ENCODE measurements at regions not wholly inside any gene's neighbourhood (a gene's known extent, or its start where the extent isn't known, plus 50 kb on each side); places are given as distances from the start of the nearest gene placed in this dataset.

- Histone ChIP-seq H3K36me3 (ENCODE audit: control insufficient read depth in 2 of 2, insufficient read depth in 1 of 2, low read length in 2 of 2) (no peaks in the 10 kb centered on the region), H3K4me3 (ENCODE audit: low read depth, low read length) (no peak overlapping the region), H3K27ac (ENCODE audit: extremely low read depth, low read depth, low read length) (no peak overlapping the region), H3K9me3 (ENCODE audit: control insufficient read depth, insufficient read depth, low read depth, low read length) (no peaks in the 10 kb centered on the region), H3K4me1 (ENCODE audit: control insufficient read depth, insufficient read depth, low read length) (no peaks in the 10 kb centered on the region)
- ChIA-PET POLR2A (no interaction called here), CTCF (interaction anchor here (0.6 kb wide), 1 partner anchor 922 kb away, joined by 3 read pairs; no protein-coding TSS in a partner anchor)
- TF ChIP-seq ZNF148 (tag by site-specific recombination; IDR thresholded peaks at IDR 0.05; ENCODE audit: borderline replicate concordance) (no peak), ZNF221 (tag by site-specific recombination; IDR thresholded peaks at IDR 0.05; ENCODE audit: borderline replicate concordance) (no peak), ZNF362 (tag by site-specific recombination; IDR thresholded peaks at IDR 0.05) (no peak), MEIS1 (CRISPR knock-in tag; IDR thresholded peaks at IDR 0.05; ENCODE audit: borderline replicate concordance) (no peak), SP2 (tag by site-specific recombination; IDR thresholded peaks at IDR 0.05) (no peak), ZFP37 (tag by site-specific recombination; IDR thresholded peaks at IDR 0.05) (no peak), GFI1B (tag by site-specific recombination; IDR thresholded peaks at IDR 0.05) (no peak), SALL2 (tag by site-specific recombination; IDR thresholded peaks at IDR 0.05; ENCODE audit: borderline replicate concordance) (no peak), ZNF843 (tag by site-specific recombination; IDR thresholded peaks at IDR 0.05) (no peak), ZNF350 (tag by site-specific recombination; IDR thresholded peaks at IDR 0.05) (no peak), SP7 (tag by site-specific recombination; IDR thresholded peaks at IDR 0.05) (no peak), ZNF132 (tag by site-specific recombination; IDR thresholded peaks at IDR 0.05; ENCODE audit: borderline replicate concordance) (no peak), ZNF658 (tag by site-specific recombination; IDR thresholded peaks at IDR 0.05) (no peak), ZNF335 (tag by site-specific recombination; conservative IDR thresholded peaks at IDR 0.05) (no peak), ZNF600 (tag by site-specific recombination; IDR thresholded peaks at IDR 0.05) (no peak), TCF7L2 (IDR thresholded peaks at IDR 0.05; ENCODE audit: borderline replicate concordance, low read depth, low read length) (no peak), ZNF175 (tag by site-specific recombination; IDR thresholded peaks at IDR 0.05) (no peak)
- TF ChIP-seq, protein P1, sequence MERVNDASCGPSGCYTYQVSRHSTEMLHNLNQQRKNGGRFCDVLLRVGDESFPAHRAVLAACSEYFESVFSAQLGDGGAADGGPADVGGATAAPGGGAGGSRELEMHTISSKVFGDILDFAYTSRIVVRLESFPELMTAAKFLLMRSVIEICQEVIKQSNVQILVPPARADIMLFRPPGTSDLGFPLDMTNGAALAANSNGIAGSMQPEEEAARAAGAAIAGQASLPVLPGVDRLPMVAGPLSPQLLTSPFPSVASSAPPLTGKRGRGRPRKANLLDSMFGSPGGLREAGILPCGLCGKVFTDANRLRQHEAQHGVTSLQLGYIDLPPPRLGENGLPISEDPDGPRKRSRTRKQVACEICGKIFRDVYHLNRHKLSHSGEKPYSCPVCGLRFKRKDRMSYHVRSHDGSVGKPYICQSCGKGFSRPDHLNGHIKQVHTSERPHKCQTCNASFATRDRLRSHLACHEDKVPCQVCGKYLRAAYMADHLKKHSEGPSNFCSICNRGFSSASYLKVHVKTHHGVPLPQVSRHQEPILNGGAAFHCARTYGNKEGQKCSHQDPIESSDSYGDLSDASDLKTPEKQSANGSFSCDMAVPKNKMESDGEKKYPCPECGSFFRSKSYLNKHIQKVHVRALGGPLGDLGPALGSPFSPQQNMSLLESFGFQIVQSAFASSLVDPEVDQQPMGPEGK (tag by site-specific recombination; IDR thresholded peaks at IDR 0.05), result no peak
These were observed 150.2 kb downstream of the SNX19 start for GRCh38 chr11:130765951-130766649.

GRCh38 chr11:130766650-130767565 lies 149.4 kb downstream of the SNX19 start:
- H3K4me3 ChIP-seq (ENCODE audit: low read depth, low read length), result no peak overlapping the region
- H3K4me1 ChIP-seq (ENCODE audit: control insufficient read depth, insufficient read depth, low read length), result no peaks in the 10 kb centered on the region
- H3K27ac ChIP-seq (ENCODE audit: extremely low read depth, low read depth, low read length), result no peak overlapping the region
- TF ChIP-seq MEIS1 (CRISPR knock-in tag; IDR thresholded peaks at IDR 0.05; ENCODE audit: borderline replicate concordance) (no peak), ZNF239 (tag by site-specific recombination; IDR thresholded peaks at IDR 0.05) (no peak), ZNF776 (tag by site-specific recombination; IDR thresholded peaks at IDR 0.05; ENCODE audit: borderline replicate concordance) (no peak), GLIS1 (tag by site-specific recombination; IDR thresholded peaks at IDR 0.05) (no peak)
- TF ChIP-seq, protein P2, sequence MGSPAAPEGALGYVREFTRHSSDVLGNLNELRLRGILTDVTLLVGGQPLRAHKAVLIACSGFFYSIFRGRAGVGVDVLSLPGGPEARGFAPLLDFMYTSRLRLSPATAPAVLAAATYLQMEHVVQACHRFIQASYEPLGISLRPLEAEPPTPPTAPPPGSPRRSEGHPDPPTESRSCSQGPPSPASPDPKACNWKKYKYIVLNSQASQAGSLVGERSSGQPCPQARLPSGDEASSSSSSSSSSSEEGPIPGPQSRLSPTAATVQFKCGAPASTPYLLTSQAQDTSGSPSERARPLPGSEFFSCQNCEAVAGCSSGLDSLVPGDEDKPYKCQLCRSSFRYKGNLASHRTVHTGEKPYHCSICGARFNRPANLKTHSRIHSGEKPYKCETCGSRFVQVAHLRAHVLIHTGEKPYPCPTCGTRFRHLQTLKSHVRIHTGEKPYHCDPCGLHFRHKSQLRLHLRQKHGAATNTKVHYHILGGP (tag by site-specific recombination; IDR thresholded peaks at IDR 0.05), result no peak
- TF ChIP-seq, protein P3, sequence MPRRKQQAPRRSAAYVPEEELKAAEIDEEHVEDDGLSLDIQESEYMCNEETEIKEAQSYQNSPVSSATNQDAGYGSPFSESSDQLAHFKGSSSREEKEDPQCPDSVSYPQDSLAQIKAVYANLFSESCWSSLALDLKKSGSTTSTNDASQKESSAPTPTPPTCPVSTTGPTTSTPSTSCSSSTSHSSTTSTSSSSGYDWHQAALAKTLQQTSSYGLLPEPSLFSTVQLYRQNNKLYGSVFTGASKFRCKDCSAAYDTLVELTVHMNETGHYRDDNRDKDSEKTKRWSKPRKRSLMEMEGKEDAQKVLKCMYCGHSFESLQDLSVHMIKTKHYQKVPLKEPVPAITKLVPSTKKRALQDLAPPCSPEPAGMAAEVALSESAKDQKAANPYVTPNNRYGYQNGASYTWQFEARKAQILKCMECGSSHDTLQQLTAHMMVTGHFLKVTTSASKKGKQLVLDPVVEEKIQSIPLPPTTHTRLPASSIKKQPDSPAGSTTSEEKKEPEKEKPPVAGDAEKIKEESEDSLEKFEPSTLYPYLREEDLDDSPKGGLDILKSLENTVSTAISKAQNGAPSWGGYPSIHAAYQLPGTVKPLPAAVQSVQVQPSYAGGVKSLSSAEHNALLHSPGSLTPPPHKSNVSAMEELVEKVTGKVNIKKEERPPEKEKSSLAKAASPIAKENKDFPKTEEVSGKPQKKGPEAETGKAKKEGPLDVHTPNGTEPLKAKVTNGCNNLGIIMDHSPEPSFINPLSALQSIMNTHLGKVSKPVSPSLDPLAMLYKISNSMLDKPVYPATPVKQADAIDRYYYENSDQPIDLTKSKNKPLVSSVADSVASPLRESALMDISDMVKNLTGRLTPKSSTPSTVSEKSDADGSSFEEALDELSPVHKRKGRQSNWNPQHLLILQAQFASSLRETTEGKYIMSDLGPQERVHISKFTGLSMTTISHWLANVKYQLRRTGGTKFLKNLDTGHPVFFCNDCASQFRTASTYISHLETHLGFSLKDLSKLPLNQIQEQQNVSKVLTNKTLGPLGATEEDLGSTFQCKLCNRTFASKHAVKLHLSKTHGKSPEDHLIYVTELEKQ (tag by site-specific recombination; IDR thresholded peaks at IDR 0.05; ENCODE audit: borderline replicate concordance), result no peak
- H3K9me3 ChIP-seq (ENCODE audit: control insufficient read depth, insufficient read depth, low read depth, low read length), result no peaks in the 10 kb centered on the region
- ChIA-PET POLR2A (no interaction called here), CTCF (interaction anchor here (1.1 to 1.3 kb wide), 2 partner anchors 82 to 331 kb away, joined by 3 read pairs; no protein-coding TSS in a partner anchor)
- H3K36me3 ChIP-seq (ENCODE audit: control insufficient read depth in 2 of 2, insufficient read depth in 1 of 2, low read length in 2 of 2), result no peaks in the 10 kb centered on the region
